ENCODE measurements at regions not wholly inside any gene's neighbourhood (a gene's known extent, or its start where the extent isn't known, plus 50 kb on each side); places are given as distances from the start of the nearest gene placed in this dataset.

GRCh38 chr9:89880721-89881120, 275.9 kb downstream of the GADD45G start:
- TF ChIP-seq POLR2AphosphoS5 (IDR thresholded peaks at IDR 0.05) (no peak), CTCF (IDR thresholded peaks at IDR 0.05) (no peak), EP300 (IDR thresholded peaks at IDR 0.05; ENCODE audit: low read depth) (no peak)
